Brain pericyte (primary cell): ENCODE measurements at regions not wholly inside any gene's neighbourhood (a gene's known extent, or its start where the extent isn't known, plus 50 kb on each side); places are given as distances from the start of the nearest gene placed in this dataset.
A peak's percentile ranks its signal among the peaks of the same experiment; 100 is the strongest.
"Not testable (repeated sequence)": the region's sequence is repeated elsewhere in the genome, so short reads cannot be mapped to it uniquely, and the experiment has no call there.

Source experiments
- DNase-seq: peaks from one replicate; pipeline ENCODE4 v3.0.0-alpha.2; 2012; ENCODE audit warnings: low read depth, low spot score

DNA sequence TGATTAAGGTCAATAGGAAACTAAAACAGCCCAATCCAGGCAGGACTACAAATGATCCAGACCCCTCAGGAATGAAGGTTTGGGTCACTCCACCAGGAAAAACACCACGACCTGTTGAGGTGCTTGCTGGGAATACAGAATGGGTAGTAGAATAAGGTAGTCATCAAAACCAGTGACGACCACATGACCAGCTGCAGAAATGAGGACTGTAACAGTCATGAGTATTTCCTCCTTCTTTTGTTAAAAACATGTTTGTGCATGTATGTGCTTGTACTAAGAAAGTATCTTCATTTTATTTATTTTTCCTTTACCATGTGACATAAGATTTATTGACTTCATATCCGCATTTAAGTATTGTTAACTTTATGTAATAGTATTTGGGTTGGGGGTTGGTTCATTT is 603.5 kb upstream of the NR3C2 start:
- DNase-seq = no peak

DNA sequence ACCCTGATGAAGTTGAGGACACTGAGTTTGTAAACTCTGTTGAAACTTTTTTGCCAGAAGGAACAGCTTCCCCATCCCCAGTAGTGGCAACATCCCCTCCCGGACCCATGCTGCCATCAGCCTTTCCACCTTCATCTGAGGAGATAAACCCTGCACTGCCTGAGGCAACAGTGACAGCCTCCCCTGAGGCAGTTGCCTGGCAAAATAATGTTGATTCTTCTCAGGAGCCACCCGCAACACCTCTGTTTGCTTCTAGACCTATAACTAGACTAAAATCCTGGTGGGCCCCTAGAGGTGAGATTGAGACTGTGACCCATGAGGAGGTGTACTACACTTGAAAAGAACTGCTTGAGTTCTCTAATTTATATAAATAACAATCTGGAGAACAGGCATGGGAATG is 597.6 kb upstream of the NR3C2 start:
- DNase-seq = not testable (repeated sequence)

DNA sequence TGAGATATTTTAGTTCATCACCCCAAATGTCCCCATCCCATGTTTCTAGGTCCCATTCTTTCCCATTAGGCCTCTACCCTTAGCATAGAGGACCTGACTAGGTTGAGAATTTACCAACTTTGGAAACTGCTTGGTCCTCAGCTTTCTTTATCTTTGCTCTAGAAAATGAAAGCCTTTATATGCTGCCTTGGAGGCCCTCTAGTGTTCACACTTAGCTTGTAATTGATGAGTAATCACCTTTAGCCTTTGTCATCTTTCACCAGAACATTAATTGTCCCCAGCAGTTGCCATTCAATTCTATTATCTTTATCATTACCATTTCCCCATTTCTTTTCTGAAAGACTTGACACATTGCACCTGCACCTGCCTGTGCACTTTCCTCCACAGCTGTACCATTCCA is 589.2 kb upstream of the NR3C2 start:
- DNase-seq = no peak

DNA sequence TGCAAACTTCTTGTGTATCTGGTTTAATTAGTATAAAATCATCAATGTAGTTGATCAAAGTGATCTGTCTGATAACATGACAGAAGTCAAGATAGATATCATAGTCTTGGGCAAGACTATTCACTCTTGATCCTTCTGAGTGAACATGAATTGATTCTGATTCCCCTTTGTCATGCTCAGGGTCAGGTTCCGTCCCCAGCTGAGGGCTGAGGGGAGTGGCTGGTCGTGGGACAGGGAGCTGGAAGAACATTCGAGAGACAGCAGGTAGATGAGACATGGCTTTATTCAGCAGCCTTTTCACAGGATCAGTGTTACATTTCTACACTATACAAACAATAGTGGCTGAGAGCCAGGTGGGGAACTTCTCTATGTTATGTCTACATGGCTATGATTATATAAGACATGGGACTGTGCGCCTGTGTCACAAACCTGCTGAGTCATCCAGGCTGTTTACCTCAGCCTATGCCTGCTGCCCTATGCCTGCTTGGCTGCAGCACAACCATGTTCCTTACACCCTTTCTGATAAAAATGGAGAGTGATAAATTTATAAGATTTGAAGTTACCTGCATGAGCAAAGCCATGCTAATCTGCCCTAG is 586.9 kb upstream of the NR3C2 start:
- DNase-seq = no peak

DNA sequence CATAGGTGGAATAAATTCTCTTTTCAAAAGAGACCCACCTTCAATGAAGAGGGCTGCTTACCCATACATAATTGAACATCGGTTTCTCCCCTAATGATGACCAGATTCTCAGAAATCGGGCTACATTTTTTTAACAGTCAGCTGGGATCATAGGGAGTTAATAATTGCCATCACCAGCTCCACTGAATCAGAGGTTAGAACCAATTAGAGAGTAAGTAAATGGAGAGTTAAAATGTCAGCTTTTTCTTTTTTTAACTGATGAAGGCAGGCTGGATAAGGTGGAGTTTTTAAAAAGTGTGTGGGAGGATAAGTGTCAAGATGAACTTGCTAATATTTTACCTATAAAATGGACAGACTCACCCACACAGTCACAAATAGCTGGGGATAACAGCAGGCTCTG is 584.5 kb upstream of the NR3C2 start:
- DNase-seq = no peak

DNA sequence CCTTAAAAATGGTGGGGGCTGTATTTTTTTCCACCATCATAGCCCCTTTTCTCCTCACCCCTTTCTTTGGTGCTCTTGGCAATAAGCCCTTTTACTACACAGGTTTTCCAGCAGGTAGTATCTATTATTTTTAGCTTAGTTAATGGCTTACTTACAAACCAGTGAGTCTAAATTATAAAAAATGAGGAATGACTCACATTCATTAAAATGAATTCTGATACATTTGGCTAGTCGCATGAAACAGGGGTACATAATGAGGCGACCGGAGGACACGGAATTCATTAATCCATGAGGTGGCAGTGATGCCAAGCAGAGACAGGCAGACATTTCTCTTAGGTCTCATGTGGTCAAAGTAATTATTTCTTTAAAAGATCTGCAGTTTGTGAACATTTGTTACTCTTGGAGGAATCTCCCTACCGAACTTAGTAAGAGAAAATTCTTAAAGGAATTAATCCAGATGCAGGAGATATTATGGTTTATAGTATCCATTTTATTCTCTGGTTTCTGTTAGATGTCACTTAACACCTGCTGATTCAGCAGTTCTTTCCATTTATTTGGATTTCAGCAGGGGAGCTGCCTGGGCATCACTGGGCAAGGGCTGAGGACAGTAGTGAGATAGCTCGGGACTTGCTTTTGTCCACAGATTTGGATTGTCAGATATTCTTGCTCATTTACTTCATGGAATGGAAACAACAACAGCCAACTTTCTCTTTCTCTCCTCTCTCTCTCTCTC is 575.0 kb upstream of the NR3C2 start:
- no peak for DNase-seq

DNA sequence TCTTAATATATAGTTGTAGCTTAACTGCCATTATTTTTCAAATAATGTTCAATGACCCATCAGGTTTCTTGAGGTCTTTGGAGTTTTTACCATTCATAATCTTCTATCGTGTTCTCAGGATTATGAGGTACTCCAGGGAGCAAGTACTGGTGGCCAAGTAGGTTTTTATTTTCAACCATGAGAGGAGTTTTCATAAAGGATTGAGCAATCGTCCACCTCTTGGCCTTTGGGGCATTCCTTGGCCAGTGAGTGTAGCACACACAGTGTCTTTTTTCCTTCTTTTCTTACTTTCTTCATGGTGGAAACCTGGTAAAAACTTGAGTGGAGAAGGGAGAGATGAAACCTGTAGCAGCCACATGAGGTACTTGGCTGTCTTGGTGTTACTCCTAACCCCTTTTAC is 567.0 kb upstream of the NR3C2 start:
- no peak for DNase-seq

DNA sequence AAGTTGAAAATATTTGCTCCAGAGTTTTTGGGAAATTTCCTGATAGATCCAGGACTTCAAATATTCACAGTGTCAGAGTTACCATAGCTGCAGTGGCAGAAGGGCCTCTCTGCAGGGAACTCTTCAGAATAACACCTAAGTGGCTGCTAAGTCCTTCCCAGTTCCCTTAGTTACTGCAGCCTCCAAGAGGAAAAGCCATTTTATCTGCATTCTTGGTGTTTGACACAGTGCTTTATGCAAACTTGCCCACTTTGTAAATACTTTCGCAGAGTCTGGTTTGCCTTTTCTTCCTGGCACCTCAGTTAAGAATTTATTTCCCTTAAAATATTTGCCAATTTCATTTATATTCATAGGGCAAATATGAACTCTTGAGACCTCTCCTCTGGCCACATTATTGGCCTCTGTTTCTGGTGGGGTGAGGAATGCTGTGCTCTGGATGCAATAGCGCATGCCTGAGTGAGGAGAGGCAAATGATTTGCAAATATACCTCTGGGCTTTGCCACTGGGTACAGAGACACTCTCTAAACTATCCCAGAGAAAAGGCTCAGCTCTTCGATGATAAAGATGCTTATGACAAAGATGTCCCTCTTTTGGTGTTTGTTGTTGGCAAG is 566.3 kb upstream of the NR3C2 start:
- DNase-seq = no peak

DNA sequence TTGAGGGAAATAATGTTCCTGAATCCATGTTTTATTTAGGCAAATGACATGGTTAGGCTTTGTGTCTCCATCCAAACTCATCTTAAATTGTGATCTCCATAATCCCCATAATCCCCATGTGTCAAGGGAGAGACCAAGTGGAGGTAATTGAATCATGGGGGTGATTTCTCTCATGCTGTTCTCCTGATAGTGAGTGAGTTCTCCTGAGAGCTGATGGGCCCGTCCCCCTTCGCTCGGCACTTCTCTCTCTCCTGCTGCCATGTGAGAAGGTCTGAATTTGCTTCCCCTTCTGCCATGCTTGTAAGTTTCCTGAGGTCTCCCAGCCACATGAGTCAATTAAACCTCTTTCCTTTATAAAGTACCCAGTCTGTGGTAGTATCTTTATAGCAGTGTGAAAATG is 563.0 kb upstream of the NR3C2 start:
- no peak for DNase-seq

DNA sequence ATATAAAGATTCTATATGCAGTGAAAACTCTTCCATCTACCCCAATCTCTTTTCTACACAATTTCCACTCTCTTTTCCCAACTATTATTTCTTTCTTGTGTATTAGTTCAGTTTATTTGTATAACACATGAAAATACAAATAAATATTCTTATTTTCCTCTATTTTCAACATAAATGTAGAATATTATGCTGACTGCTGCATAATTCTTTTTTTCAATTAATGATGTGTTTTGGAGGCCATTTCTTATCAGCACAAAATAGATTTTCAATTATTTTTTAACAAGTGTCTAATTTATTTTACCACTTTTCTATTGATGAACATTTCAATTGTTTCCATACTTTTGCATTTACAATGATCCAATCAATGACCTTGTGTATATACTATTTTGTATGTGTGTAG is 557.7 kb upstream of the NR3C2 start:
- no peak for DNase-seq

DNA sequence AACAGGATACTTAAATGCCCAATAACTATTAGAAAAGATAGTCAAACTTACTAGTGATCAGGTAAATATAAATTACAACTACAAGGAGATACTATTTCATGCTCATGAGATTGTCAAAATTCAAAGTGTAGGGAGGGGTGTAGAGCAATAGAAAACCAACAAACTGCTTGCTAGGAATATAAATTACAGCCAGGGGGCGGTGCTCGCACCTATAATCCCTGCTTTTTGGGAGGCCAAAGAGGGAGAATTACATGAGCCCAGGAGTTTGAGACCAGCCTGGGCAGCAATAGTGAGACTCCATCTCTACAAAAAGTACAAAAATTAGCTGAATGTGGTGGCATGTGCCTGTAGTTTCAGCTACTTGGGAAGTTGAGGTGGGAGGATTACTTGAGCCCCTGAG is 556.5 kb upstream of the NR3C2 start:
- DNase-seq = no peak

DNA sequence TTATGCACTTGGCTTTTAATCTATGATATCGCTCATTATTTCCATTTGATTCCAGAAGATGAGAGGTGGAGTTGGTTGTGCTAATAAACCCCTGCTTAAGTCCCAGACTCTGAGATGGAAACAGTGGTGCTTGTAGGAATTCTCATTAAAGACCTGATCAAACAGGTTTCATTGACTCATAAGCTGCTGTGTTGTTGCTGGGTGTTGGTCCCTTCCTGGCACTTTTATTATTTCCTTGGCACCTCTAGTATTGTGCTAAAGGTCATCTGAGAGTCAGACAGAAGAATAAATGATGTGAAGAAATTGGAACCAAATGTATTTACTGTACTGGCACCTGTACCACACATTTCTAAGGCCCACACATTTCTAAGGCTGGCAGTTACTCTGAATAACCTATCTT is 544.7 kb upstream of the NR3C2 start:
- DNase-seq = no peak

DNA sequence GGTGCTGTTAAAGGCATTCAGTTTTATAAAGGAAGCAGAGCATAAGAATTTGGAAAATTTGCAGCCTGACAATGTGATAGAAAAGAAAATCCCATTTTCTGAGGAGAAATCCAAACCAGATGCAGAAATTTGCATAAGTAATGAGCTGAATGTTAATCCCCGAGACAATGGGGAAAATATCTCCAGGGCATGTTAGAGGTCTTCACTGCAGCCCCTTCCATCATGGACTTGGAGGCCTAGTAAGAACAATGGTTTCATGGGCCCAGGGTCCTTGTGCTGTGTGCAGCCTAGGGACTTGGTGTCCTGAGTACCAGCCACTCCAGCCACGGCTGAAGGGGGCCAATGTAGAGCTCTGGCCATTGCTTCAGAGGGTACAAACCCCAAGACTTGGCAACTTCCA is 542.7 kb upstream of the NR3C2 start:
- no peak for DNase-seq

DNA sequence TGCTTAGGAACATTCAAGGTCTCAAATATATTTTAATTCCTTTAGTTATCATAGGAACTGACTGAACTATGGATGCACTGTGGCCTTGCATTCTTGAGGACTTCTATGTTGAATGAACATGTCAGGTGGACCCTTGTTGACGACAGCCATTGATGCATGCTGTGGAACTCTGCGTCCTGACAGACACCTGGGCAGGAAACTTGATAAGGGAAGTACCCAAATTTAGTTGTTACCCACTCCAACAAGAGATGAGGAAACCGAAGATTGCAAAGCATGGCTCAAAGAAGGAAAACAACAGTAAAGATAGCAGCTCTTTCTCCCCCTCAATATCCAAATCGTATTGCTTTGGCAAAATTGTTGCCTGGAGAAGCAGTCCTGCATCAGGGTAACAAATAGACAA is 540.0 kb upstream of the NR3C2 start:
- no peak for DNase-seq

DNA sequence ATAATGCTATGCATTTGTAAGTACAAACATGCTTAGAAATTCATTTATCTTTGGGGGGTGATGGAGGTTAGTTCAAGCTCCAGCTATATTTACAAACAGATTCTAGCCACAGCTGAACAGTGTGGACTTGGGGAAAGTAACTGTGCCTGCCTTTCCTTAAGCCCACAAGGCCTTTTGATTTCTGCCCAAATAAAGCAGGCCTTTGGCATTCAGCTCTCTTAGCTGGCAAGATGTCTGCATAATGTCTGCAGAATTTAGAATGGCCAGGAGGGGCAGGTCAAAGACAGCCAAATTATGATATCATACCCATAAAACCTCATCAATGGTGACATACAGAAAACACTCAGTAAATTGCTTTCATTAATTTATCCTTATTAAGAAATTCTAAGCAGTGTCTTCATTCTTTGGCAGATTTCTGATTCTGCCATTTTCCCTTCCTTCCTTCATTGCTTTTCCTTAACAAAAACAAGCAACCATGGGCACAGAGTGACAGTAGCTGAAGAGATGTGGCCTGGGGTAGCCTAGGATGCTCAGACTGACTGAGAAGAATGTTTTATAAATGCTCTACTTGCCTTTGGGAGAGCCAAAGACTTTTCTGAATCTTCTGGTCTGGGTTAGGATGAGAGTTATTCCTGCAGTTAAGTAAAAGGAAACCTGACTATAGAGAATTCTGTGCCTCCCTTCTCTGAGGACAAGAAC is 538.7 kb upstream of the NR3C2 start:
- DNase-seq = no peak

DNA sequence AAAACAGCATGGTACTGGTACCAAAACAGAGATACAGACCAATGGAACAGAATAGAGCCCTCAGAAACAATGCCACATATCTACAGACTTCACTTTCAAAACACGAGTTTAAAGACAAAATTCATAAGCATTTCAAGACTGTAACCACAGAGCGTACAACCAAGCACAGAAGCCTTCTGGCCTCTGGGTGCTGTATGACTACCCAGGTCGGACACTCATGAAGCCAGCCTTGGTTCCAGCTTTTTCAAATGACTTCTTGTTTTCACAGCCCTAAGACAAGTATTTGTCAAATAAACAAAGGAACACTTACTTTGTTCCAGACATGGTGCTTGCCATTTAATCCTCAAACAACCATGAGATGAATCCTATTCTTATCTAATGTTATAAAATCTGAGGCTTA is 536.1 kb upstream of the NR3C2 start:
- no peak for DNase-seq

DNA sequence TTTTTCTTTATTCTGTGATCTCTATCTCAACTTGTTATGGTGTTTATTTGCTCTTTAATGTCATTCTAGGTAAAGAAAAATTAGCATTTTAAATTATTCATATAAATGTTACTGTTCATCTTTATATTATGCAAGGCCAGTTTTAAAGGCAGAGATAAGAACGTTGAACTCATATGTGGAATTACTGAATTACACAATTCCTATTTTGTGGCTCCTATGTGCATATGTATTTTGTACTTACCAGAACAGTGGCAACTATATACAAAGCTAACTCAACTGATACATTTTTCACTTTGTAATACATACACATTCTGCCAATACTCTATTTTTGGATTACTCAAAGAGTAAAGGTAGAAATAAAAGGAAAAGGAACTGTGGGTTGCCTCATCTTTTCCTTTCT is 533.2 kb upstream of the NR3C2 start:
- DNase-seq = no peak

DNA sequence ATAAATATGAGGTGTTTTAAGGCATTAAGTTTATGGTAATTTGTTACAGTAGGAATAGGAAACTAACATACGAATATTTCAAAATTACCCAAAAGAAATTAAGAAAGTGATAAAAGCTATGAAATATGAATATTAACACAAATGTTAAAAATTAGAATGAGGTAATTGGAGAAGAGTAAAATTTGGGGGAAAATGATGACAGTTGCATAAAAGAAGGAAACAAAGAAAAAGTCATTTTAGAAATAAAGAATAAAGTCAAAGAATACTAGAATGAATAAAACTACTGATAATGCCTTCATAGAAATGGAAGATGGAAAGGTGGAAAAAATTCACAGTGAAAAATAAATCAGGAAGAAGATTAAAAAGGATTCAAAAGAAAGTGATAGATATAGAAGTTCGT is 522.9 kb upstream of the NR3C2 start:
- no peak for DNase-seq

DNA sequence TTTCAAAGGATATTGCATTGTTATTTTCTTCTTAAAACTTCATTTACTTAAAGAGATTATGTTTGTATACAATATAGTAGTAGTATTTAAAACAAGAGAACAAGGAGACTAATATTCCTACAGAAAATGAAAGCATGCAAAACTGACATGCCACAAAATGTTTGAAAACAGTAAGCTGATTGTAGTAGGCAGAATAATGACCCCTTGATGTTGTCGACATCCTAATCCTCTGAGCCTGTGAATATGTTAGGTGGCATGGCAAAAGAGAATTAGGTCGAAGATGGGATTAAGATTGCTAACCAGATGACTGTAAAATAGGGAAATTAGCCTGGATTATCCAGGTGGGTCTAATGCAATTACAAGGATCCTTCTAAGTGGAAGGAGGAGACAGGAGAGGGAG is 522.2 kb upstream of the NR3C2 start:
- no peak for DNase-seq

DNA sequence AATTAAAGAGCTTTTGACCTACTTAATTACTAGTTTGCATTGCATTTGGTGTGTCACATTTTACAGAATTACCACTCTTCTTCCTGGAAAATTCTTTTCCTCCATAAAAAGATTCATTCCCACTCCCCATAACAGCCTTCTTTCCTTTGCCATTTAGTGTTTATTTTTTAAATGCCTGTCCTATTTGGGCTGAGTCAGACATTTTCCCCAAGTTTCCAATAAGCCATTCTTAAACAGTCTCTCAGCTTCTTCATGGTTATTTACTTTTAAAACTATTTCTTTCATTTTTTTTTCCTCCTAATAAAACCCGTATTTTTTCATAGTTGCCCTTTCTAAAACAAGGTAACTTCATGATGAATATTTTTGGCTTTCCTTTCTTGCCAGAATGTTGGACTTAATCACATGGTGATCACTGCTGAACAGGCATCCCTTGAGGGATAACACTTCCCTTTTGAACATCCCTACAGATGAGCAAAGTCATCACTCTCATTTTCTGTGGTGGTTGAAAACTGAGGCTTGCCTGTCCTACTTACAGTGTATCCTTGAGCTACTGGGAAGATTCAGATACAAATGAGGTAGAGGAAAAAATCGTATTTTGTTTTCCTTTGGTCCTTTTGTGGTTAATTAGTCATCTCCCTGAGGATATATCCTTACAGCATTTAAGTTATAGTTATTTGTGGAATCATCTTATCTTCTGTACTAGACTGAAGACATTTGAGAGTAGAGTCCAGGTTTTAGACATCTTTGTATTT is 520.5 kb upstream of the NR3C2 start:
- DNase-seq = peak; percentile 31

DNA sequence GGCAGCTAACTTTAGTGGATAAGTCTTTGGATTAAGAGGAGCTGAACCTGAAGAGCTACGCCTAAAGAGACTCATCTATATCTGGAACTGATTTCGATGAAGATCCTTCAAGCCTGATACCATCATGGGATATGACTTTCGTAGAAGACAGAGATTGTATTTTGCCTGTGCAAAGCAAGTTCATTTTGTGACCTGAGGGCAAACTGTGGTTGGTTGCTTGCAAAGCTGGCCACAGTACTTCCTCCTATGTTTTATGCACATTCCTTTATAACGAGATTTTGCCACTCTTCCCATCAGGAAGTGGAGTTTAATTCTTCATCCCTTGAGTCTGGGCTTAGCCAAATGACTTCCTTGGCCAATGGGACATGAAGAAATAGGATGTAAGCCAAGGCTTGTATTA is 519.3 kb upstream of the NR3C2 start:
- DNase-seq = no peak

DNA sequence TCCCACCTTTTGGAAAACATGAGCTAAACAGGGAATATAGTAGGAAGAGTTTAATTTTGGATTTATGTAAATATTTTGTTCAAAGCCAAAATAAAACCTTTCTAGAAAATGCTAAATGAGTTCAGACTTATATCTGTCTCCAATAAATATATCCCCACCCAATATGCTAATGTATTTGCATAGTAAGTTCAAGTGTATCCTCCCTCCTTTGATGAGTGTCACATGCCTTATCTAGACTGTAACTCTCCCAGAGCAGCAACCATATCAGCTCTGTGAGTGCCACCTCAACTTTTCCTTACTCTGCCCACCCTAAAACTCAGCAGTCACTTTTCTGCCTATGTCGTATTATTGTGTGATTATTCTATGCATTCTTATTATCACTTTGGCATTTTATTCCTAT is 516.1 kb upstream of the NR3C2 start:
- DNase-seq = no peak
